ENCODE measurements at regions not wholly inside any gene's neighbourhood (a gene's known extent, or its start where the extent isn't known, plus 50 kb on each side); places are given as distances from the start of the nearest gene placed in this dataset.

- no peak for DNase-seq
These were observed 722.0 kb downstream of the DIAPH3 start for GRCh38 chr13:59441596-59442280.

- DNase-seq, result no peak
These were observed 721.3 kb downstream of the DIAPH3 start for GRCh38 chr13:59442461-59442860.

- no peak for DNase-seq
These were observed 720.7 kb downstream of the DIAPH3 start for GRCh38 chr13:59442944-59443486.

- DNase-seq, result no peak
These were observed 719.4 kb downstream of the DIAPH3 start for GRCh38 chr13:59444210-59444857.

- no peak for DNase-seq
These were observed 717.9 kb downstream of the DIAPH3 start for GRCh38 chr13:59445812-59446211.

- no peak for DNase-seq
These were observed 717.3 kb downstream of the DIAPH3 start for GRCh38 chr13:59446391-59446790.

GRCh38 chr13:59447031-59447430 is 716.7 kb downstream of the DIAPH3 start:
- DNase-seq, result peak; percentile 13 to 24

- no peak for DNase-seq
These were observed 715.7 kb downstream of the DIAPH3 start for GRCh38 chr13:59447846-59448620.

GRCh38 chr13:59449750-59450149 is 714.0 kb downstream of the DIAPH3 start:
- DNase-seq, result no peak

GRCh38 chr13:59450229-59450628 is 713.5 kb downstream of the DIAPH3 start:
- no peak for DNase-seq

- no peak for DNase-seq
These were observed 712.5 kb downstream of the DIAPH3 start for GRCh38 chr13:59451236-59451635.

GRCh38 chr13:59452189-59452890 is 711.4 kb downstream of the DIAPH3 start:
- peak; percentile 83 to 89 for DNase-seq

GRCh38 chr13:59458908-59459579 is 704.7 kb downstream of the DIAPH3 start:
- DNase-seq, result peak; percentile 41 to 64

- DNase-seq, result no peak
These were observed 703.8 kb downstream of the DIAPH3 start for GRCh38 chr13:59459972-59460371.

GRCh38 chr13:59461411-59461810 is 702.3 kb downstream of the DIAPH3 start:
- peak; percentile 49 to 51 for DNase-seq

GRCh38 chr13:59463023-59463422 is 700.7 kb downstream of the DIAPH3 start:
- no peak for DNase-seq

- no peak for DNase-seq
These were observed 698.8 kb downstream of the DIAPH3 start for GRCh38 chr13:59464926-59465325.

- DNase-seq, result no peak
These were observed 695.3 kb downstream of the DIAPH3 start for GRCh38 chr13:59468396-59468795.

GRCh38 chr13:59471106-59471505 is 692.6 kb downstream of the DIAPH3 start:
- peak in 1 of 2 experiments; percentile 16 for DNase-seq

GRCh38 chr13:59472134-59472533 is 691.6 kb downstream of the DIAPH3 start:
- no peak for DNase-seq

GRCh38 chr13:59474696-59475095 is 689.0 kb downstream of the DIAPH3 start:
- DNase-seq, result no peak

- no peak for DNase-seq
These were observed 687.8 kb downstream of the DIAPH3 start for GRCh38 chr13:59475911-59476310.
